GM23248 (cell line): ENCODE measurements at regions not wholly inside any gene's neighbourhood (a gene's known extent, or its start where the extent isn't known, plus 50 kb on each side); places are given as distances from the start of the nearest gene placed in this dataset.

ENCODE experiments used
- EZH2 ChIP-seq: fragments of 200-600 bp; sonication (generic); IDR thresholded peaks from 2 replicates; pipeline ENCODE4 v1.6.1; 2018; ENCODE audit warnings: antibody characterized with exemption, mild to moderate bottlenecking; ENCODE audit not compliant: insufficient read depth, poor library complexity, severe bottlenecking
- EZH2phosphoT487 ChIP-seq: fragments of 200-600 bp; sonication (generic); IDR thresholded peaks from 2 replicates; pipeline ENCODE4 v1.6.1; 2018; ENCODE audit warnings: antibody characterized with exemption, moderate library complexity, mild to moderate bottlenecking, low read depth; ENCODE audit not compliant: insufficient read depth

DNA sequence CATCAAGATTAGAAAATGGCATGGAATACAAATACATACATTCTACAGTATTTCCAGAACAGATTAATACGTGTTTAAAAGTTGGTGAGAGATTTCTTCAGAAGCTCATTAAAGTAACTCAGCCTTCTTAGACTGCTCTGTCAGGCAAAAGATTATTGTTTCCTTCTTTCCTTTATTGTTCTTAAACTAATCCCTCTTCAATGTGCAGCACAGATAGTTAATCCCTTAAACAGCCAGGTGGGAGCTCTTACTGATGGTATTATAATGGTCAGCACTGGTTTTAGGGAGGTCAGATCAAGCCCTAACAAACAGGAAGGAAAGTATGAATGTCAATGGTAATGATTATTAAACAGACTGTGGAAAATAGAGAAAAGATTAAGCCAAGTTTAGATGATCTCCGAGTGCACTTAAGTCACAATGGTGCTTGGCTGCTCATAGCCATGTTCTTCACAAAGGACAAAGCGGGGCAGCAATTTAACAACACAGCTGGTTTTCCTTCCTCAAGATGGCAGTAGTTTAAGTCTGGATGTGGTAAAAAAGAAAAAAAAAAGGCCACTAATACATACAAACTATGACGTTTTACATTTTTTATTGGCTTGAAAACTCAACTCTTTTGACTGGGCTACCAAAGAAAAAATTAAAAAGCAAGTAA, 992.6 kb downstream of the PCDH9 start:
- no peak for TF ChIP-seq EZH2phosphoT487
- TF ChIP-seq EZH2 = no peak
